Mesenteric fat pad (tissue), 1 donor: ENCODE measurements at regions not wholly inside any gene's neighbourhood (a gene's known extent, or its start where the extent isn't known, plus 50 kb on each side); places are given as distances from the start of the nearest gene placed in this dataset.

ENCODE experiments used
- DNase-seq: peaks from one replicate; pipeline ENCODE4 v3.0.0-alpha.2; 2020; ENCODE audit warnings: low spot score
- donor health status: DM: yes; HTN: yes; CAD: no.

DNA sequence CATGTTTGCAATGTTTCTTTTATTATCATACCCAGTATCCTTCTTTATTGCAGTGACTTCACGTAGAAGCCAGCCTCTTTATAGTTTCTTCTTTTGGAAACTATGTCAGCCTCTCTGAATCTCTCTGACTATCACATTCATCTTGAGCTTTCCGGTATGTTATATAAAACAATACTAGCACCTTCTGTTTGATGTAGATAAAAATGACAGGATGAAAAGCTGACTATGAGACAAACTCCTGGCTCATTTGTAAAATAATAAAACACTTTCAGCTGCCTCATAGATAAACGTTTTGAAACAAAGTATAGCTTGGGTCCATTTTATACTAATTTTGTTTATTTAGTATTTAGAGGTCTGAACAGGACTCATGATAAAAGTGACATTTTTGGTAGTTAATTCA, 1145.4 kb upstream of the NUDT12 start:
- DNase-seq: no peak

DNA sequence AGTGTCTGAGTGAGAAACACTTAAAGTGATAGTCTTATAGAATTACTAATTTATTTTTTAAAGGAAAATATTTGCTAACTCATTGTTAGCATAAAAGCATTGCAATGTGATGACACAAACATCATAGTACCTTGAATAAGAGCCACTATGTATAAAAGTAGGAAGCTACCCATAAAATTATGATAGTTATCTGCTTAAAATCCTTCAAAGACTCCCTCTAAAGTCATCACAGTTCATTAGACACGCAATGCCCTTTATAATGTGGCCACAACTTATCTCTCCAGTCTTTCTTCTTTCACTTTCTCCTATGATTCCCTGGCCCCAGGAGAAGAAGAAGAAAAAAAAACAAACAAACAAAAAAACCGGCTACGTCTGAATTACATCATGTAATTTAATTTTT, 1144.0 kb upstream of the NUDT12 start:
- no peak for DNase-seq

DNA sequence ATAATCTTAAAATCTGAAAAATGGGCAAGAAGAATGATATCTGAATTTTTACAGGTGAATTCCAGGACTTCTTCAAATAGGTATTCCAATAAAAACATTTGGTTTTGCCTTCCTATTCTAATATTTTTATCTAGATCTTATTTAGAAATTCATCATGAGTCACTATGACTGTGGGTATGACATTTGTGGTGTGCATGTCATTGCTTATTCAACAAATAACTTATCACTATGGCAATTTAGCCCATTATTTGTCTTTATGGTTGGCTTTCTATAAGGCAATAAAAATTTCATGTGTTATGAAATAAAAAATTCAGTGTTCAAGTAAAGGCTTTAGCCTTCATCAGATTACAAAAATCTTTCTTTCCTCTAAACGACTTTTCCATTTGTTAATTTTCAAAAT, 1139.6 kb upstream of the NUDT12 start:
- DNase-seq: no peak

DNA sequence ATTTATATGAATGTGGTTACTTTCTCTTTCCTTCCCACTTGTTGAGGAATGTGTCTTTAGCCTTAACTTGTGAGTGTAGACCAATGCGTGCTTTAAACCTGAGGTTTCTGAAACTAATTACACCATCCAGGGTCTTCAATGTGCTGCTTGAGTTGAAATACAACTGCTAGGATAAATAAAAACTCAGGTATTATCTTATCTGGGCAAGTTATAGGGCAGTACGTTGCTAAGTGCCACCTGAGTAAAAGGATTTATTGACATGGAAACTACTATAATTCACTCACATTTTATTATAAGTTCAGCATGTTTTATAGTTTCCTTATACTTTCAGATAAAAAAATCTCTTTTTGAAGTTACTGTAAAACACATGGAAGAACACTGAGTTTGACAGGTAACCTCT, 1136.8 kb upstream of the NUDT12 start:
- no peak for DNase-seq

DNA sequence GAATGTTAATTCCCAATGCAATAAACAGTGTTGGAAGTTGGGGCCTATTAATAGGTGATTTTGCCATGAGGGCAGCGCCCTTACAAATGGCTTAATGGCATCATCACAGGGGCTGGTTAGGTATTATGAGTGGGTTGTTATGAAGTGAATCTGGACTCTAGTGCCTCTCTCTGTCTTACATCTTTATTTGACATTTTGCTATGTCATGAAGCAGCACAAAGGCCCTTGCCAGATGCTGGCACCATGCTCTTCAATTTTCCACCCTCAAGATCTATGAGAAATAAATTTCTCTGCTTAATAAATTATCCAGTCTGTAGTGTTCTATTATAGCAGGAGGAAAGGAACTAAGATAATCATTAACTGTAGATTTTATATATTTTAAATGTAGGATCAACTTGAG, 1098.7 kb upstream of the NUDT12 start:
- DNase-seq: no peak

DNA sequence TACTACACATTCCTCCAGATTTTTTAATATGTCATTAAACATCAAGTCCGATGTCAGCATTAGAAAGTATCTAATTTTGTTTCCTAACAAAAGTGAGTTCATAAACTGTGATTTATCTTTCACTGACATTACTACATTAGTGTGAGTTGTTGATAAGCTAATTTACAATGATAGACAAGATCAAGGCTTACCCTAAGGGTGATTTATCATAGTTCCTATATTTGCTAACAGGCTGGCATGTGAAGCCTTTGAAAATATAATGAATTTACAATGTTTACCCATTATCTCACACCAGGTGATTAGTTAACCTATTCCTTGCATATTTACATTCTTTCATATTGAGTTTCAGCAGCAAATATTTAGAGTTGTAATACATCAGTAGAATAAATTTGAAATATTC, 1096.9 kb upstream of the NUDT12 start:
- DNase-seq: no peak

DNA sequence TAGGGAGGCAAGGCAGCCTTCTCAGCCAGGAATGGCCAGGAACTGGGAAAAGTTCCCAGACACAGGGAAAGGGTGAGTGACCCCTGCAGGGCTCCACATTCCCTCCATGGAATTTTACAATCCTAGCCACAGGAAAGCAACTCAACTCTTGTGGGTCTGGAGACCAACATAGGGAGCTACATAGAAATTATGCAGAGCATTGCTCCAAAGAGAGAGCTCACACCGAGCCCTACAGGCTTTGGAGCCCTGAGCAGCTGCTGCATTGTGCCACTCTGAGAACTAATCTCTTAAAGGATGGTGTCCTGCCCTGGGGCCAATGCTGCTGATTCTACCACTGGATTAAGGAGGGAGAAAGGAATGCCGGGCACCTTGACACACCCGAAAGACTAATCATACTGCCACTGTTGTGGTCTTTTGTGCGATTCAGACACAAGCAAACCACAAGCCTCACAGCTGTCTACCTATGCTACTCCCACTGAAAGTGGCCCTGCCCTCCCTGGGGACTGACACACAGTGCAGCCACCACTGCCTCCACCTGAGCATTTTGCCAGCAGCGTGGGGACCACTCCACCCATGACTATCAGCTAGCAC, 1089.8 kb upstream of the NUDT12 start:
- DNase-seq: no peak

DNA sequence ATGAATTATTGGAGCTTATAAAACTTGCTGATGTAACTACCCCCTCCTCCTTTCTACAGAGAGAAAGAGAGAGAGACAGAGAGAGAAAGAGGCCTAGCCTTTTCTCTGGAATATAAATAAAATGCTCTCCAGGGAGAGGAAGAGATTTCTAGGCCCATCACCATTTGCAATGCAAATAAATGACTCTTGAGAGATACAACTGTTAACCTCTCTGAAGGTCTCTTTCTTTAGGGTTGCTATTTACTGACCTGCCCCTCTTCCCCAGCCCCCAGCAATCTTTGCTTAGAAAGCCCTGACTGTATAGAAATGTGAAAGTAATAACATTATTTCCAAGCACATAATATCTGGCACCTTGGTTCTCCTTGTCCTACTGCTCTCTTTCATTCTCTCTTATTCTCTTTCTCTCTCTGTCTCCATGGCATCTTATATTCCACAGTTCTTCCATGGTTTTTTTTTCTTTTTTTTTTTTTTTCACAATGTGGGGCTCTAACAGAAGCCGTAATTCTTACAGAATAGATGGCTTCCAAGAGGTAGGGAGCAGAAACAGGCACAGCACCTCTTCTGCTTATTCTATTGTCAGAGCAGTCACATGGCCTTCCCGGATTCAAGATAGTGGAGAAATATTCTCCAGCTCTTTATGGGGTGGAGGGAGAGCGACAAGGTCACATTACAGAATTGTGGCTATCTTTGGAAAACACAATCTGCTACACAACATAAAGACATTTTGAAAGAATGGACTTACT, 1087.9 kb upstream of the NUDT12 start:
- no peak for DNase-seq

DNA sequence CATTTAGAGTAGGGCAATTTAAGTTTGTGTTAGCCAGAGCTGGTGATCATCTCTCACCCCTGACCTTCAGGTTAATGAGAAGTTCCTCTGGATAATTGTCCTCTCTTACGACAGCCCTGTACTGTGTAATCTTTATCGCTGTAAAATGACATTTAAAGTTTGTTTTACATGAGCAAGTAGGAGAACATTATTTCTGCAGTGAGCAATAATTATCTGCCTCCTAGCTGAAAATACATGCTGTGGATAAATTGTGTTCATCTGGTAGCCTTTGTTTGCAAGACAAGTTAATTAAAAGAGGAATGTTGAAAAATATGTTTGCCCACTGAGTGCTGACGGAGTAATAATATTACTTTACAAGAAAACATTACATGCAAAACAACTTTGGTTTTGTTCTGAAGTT, 1083.8 kb upstream of the NUDT12 start:
- no peak for DNase-seq

DNA sequence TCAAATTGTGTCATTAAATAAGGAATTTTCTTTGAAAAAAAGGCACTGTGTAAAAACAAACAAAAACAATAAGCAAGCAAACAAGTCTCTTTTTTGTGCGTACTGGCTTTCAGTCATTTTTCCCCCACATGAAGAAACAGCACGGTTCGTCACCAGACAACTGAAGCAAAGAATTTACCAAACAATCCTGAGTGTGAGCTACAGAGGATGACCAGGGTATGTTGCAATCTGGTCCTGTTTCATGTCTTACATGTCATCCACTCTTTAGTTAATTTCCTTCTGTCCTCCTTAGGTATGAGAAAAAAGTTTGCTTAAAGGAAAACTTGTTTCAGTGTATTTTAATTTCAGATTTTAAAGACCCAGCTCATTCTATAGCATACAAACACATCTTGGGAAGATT, 1080.7 kb upstream of the NUDT12 start:
- no peak for DNase-seq

DNA sequence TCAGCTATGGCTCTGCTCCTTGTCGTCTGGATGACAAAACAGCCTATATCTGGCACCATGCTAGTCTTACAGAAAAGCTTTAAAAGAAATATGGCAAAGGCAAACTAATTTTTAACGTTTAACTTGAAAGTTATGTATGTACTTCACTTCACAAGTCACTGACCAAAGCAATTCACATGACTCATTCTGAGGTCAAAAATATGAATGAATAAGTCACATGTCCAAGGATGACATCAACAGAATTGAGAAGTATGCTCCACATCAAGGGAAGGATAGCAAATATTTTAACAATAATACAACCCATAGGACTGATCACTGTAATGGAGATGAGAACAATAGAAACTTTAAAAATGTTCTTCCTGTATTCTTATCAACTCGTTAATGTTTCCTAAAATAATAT, 1072.6 kb upstream of the NUDT12 start:
- DNase-seq: no peak

DNA sequence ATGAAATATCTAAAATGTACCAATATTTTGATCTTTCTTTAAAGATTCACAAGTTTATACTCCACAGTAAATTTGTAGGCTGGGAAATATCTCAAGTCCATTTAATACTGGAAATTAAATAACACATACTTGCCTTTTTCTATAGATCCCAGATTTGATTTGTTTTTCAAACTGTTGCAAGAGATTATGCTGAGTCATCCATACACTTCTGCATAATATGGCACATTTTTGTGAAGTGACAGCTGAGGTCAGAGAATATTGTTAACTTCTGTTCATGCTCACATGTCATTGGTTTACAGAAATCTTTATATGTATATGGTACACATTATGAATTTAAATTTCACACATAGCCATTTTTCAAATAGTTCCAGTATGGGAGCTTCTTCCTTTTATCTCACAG, 1066.3 kb upstream of the NUDT12 start:
- no peak for DNase-seq

DNA sequence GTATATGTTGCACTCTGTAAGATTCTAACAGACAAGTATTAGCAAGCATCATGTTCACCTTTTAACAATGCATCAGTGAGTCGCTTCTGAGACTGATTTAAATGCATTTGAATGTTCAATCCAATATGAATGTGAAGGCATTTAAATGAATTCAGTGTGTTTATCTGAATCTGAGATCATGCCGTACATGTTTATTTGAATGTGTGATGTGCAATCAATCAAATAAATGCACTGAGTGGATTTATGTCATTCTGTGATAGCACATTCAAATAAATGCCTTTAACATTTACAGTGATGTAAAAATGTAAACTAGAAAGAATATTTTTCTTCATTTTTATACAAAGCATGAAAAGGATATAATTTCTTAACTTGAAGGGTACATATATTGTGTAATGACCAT, 1063.5 kb upstream of the NUDT12 start:
- DNase-seq: no peak

DNA sequence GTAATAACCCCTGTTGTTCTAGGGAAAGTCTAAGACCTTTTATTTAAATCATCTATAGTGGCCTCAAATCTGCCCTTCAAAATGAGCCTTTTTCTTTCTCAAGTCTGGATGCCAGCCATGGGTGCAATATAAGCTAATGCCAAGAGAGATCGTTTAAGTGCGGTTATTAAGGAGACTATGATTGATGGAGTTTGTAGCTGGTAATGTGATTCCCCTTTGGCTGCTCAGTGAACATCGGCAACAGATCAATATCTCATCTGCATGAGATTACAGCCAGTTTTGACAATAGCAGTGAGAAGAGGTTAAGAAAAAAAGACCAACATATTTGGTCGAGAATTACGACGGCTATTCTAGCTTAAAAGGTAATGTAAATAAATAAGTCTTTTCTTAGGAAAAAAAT, 1049.4 kb upstream of the NUDT12 start:
- DNase-seq: no peak

DNA sequence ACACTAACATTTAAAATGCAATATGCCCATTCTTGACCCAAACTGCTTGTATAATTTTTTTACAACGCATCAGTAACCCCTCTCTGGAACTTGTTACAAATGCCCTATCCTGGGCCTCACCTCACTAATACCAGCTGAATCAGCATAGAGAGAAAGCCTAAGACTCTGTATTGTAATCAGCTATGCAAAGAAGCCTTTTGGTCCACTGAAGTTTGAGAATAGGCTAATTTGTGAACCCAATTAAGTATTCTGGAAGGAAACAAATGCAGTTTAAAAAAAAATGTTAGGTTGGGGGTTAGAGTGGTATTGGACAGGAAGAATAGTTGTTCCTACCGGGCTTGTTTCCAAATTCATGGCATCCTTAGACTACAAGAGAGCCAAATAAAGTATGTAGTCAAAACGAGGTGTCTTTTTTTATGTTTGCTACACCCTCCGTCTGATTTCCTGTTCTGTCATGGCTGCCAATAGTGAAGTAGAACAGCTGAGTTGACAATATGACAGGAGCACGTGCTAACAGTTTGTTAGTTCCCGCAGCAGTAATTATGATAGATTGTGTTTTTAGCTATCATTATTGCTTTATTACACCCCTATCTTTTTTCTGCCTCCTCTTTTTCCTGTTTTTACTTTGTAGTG, 1048.7 kb upstream of the NUDT12 start:
- no peak for DNase-seq

DNA sequence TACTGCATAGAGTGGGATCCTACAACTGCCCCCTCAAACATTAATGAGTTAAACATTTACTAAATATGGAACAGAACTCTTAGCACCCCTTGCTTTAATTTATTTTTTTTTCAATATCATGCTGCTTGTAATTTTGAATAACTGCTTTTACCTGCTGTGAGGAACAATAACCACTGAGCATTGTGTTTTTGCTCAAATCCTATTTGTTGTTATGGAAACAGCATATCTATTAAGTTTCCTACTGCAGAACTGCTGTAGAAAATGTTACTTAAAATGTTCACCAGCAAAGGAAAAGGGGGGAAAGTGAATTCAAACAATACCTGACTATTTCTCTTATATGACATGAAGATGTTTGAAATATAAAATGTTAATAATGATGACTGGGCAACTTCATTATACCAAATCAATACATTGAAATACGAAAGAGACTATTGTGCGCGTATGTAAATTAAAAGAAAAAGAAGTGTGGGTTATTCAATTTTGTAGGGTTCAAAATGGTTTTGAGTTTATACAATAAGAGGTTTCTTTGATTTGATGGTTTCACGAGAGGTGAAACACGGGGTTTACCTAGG, 1043.8 kb upstream of the NUDT12 start:
- DNase-seq: no peak

DNA sequence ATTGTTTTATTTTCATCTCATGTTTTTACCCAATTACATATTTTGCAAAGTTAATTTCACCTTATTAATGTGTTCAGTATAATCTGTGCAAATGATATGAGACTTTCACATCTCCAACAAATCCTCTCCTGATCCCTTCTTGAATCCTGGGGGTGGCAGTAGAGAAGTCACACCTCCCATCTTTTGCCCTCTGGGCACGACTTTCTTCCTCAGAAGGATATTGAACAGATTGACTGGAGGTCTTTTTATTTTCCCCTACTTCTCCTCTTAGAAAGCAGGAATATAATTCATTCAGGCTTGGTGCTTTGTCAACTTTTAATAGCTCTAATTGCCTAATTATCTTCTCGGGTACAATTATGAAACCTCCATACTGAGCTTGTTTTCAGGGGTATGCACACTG, 1037.1 kb upstream of the NUDT12 start:
- no peak for DNase-seq

DNA sequence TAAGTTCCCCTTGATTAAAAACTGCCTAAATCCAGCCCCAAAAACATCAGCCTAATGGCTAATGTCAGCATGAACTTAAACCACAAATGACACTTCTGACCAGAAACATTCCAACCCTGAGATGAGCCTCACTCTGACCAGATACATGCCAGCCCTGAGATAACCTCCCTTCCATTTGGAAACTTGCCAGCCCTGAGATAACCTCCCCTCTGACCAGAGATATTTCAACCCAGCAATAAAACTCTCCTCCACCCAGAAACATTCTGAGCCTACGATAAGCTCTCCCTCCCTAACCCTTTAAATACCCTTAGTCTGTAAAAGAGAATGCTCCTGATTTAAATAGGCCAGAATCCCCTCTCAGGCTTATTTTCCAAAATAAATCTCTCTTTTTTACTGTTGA, 1035.7 kb upstream of the NUDT12 start:
- DNase-seq: no peak

DNA sequence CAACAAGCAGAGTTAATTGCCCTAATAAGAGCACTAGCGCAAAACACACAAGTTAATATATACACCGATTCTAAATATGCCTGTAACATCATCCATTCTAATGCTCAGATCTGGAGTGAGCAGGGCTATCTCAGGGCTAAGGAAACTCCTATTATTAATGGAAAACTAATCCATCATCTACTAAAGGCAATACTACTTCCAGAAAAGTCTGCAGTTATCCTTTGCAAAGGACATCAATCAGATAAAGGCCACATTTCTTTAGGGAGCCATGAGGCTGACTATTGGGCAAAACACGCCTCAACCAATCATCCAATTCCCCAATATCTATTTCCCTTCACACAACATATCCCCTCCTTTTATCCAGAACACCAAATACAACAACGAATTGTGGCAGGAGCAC, 1032.3 kb upstream of the NUDT12 start:
- no peak for DNase-seq

DNA sequence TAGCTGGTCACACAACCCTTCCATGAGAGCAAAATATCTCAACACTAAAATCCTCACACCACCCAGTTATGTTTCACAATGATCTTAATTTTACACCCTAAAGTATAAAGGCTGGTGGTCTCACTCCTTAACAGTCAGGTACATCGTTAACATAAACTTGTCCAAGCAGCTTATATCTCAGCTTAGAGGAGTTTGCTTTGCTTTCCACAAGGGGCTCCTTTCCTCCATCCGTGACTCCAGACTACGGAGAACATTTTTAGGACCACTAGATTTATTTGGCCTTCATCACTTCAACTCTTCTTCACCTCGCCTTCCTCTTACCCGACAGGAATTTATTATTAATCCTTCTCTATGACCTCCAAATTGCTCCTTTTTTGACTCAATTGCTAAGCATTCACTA, 1014.1 kb upstream of the NUDT12 start:
- DNase-seq: no peak

DNA sequence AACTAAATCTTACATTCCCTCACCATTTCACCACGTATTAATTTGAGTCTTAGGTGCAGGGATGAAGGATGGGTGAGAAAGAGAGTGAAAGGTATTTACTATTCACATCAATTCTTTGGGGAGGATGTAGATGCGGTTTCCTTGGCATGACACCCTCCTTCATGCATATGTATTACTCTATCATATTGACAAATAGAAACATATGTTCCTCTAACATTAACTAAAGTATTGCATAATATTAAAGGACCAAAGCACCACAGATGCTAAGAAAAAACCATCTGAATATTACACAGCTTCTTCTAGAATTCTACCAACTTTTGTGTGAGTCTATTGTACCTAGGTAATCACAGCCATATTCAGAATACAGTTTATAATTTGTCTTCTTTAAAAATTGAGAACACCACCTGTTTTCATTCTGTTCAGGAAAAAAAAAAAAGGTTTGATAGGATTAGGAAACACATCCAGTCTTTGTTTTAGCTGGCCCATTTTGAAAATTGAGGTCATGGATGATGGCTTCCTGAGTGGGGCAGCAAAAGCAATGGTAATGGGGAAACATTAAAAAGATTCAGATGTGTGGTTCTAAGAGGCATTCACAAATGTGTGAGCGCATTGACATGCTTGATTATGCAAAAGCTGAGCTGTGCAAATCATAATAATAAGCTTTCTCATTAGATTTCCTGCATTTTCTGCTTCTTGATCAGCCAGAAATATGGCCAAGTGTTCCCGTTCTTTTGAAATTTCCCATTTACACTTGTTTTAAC, 1011.5 kb upstream of the NUDT12 start:
- no peak for DNase-seq

DNA sequence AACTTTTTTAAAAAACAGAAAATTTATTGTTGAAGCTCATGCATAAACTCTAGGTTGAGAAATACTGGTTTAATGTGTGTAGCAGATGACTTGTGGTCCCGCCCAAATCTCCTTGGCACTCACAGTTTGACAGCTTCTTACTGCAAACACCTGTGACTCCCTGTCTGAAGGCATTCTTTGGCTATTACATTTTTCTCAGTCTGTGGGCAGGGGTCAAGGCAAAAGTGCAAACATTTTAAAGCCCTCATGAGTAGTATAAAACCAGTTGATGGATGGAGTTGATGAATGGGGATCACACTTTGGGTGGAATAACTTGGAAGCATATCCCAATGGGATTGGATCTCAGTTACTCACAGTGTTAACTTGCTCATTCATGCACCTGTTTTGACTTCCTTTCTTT, 1007.0 kb upstream of the NUDT12 start:
- DNase-seq: no peak
